GM23338 (cell line): ENCODE measurements at regions not wholly inside any gene's neighbourhood (a gene's known extent, or its start where the extent isn't known, plus 50 kb on each side); places are given as distances from the start of the nearest gene placed in this dataset.

ENCODE experiments used
- ATAC-seq: fragments of 200-7000 bp; cut with Tn5 transposase; 3 replicates; pipeline ENCODE4 v1.9.1; 2020
- DNase-seq: peaks from one replicate; pipeline ENCODE4 v3.0.0-alpha.2; 2015; ENCODE audit warnings: low spot score
- H2AFZ ChIP-seq: fragments of 200-600 bp; sonication (generic); 2 replicates; pipeline ENCODE4 v1.8.0; 2016; ENCODE audit warnings: antibody characterized with exemption, mild to moderate bottlenecking, moderate library complexity
- H3F3A ChIP-seq: fragments of 200-600 bp; sonication (generic); replicated peaks from 2 replicates; pipeline ENCODE4 v1.8.0; 2017; ENCODE audit warnings: antibody characterized with exemption, mixed run types, low read depth
- H3K27ac ChIP-seq: fragments of 200-600 bp; sonication (generic); 2 replicates; pipeline ENCODE4 v1.6.1; 2016; ENCODE audit warnings: low read depth
- H3K27me3 ChIP-seq: fragments of 200-600 bp; sonication (generic); 2 replicates; pipeline ENCODE4 v1.8.0; 2016; ENCODE audit warnings: mild to moderate bottlenecking, mixed run types, moderate library complexity; ENCODE audit not compliant: insufficient read depth
- H3K36me3 ChIP-seq: fragments of 200-600 bp; sonication (generic); 2 replicates; pipeline ENCODE4 v1.8.0; 2016; ENCODE audit warnings: mild to moderate bottlenecking; ENCODE audit not compliant: insufficient read depth
- H3K4me1 ChIP-seq: fragments of 200-600 bp; sonication (generic); 2 replicates; pipeline ENCODE4 v1.8.0; 2016; ENCODE audit warnings: mild to moderate bottlenecking, moderate library complexity; ENCODE audit not compliant: insufficient read depth
- H3K4me2 ChIP-seq: fragments of 200-600 bp; sonication (generic); 2 replicates; pipeline ENCODE4 v1.7.1; 2017; ENCODE audit warnings: mixed run types
- H3K4me3 ChIP-seq: fragments of 200-600 bp; sonication (generic); 2 replicates; pipeline ENCODE4 v1.6.1; 2016; ENCODE audit warnings: mixed run types
- H3K79me2 ChIP-seq: fragments of 200-600 bp; sonication (generic); replicated peaks from 2 replicates; pipeline ENCODE4 v1.8.0; 2017; ENCODE audit warnings: mild to moderate bottlenecking; ENCODE audit not compliant: insufficient read depth
- H3K9me2 ChIP-seq: fragments of 200-600 bp; sonication (generic); 2 replicates; pipeline ENCODE4 v1.8.0; 2017; ENCODE audit not compliant: insufficient read depth
- H4K20me1 ChIP-seq: fragments of 200-600 bp; sonication (generic); replicated peaks from 2 replicates; pipeline ENCODE4 v1.8.0; 2017; ENCODE audit warnings: mild to moderate bottlenecking; ENCODE audit not compliant: insufficient read depth
- H3K27ac Mint-ChIP-seq: 2 replicates; pipeline ENCODE4 v1.8.0; 2020; ENCODE audit warnings: inconsistent platforms, mild to moderate bottlenecking, moderate library complexity, mixed read lengths
- H3K27me3 Mint-ChIP-seq: 3 replicates; pipeline ENCODE4 v1.8.0; 2022; ENCODE audit warnings: low read depth, mild to moderate bottlenecking, moderate library complexity, mixed read lengths, inconsistent platforms; ENCODE audit not compliant: insufficient read depth, poor library complexity
- H3K36me3 Mint-ChIP-seq: 3 replicates; pipeline ENCODE4 v1.8.0; 2021; ENCODE audit warnings: low read depth, mild to moderate bottlenecking, inconsistent platforms, moderate library complexity, mixed read lengths
- H3K4me1 Mint-ChIP-seq: 3 replicates; pipeline ENCODE4 v1.8.0; 2020; ENCODE audit warnings: mild to moderate bottlenecking, inconsistent platforms, mixed read lengths
- H3K4me3 Mint-ChIP-seq: 3 replicates; pipeline ENCODE4 v1.8.0; 2021; ENCODE audit warnings: moderate library complexity, mild to moderate bottlenecking, inconsistent platforms, mixed read lengths
- H3K9me3 Mint-ChIP-seq: 3 replicates; pipeline ENCODE4 v1.8.0; 2020; ENCODE audit warnings: moderate library complexity, mild to moderate bottlenecking, inconsistent platforms, mixed read lengths
- CREB1 ChIP-seq: fragments of 250-450 bp; sonication (Bioruptor Pico); IDR thresholded peaks from 2 replicates; pipeline ENCODE4 v1.5.0; 2020; ENCODE audit warnings: low read depth, mild to moderate bottlenecking, moderate library complexity
- CTCF ChIP-seq, 2 experiments: fragments of 200-600 bp in 1 of 2; sonication (generic) in 1 of 2; conservative IDR thresholded peaks; 2 replicates each; pipeline versions ENCODE4 v1.5.1 to v1.6.1; 2016 to 2017; ENCODE audit warnings: antibody characterized with exemption in 2 of 2, low read depth in 2 of 2, mild to moderate bottlenecking in 2 of 2, moderate library complexity in 1 of 2
- ETS1 ChIP-seq: IDR thresholded peaks from 2 replicates; pipeline ENCODE4 v1.6.1; 2016; ENCODE audit warnings: antibody characterized with exemption
- EZH2 ChIP-seq: fragments of 200-600 bp; sonication (generic); IDR thresholded peaks from one replicate; pipeline ENCODE4 v1.8.0; 2017; ENCODE audit warnings: antibody characterized with exemption, mild to moderate bottlenecking, low read depth; ENCODE audit not compliant: unreplicated experiment
- EZH2phosphoT487 ChIP-seq: fragments of 200-600 bp; sonication (generic); IDR thresholded peaks from one replicate; pipeline ENCODE4 v1.8.1; 2018; ENCODE audit warnings: antibody characterized with exemption; ENCODE audit not compliant: unreplicated experiment
- JUNB ChIP-seq: IDR thresholded peaks from one replicate; pipeline ENCODE4 v1.6.1; 2016; ENCODE audit warnings: antibody characterized with exemption; ENCODE audit not compliant: unreplicated experiment
- NANOG ChIP-seq: IDR thresholded peaks from 2 replicates; pipeline ENCODE4 v1.6.1; 2016; ENCODE audit warnings: antibody characterized with exemption, borderline replicate concordance
- POLR2AphosphoS5 ChIP-seq: IDR thresholded peaks from 2 replicates; pipeline ENCODE4 v1.6.1; 2016; ENCODE audit warnings: antibody characterized with exemption, low read depth
- REST ChIP-seq: IDR thresholded peaks from one replicate; pipeline ENCODE4 v1.6.1; 2018; ENCODE audit warnings: antibody characterized with exemption; ENCODE audit not compliant: unreplicated experiment
- STAT1 ChIP-seq: IDR thresholded peaks from one replicate; pipeline ENCODE4 v1.6.1; 2016; ENCODE audit warnings: antibody characterized with exemption; ENCODE audit not compliant: unreplicated experiment
- ZNF114 ChIP-seq: fragments of 250-450 bp; sonication (Bioruptor Pico); IDR thresholded peaks from 2 replicates; pipeline ENCODE4 v1.5.0; 2020; ENCODE audit warnings: mild to moderate bottlenecking, moderate library complexity
- ZNF331 ChIP-seq: fragments of 250-450 bp; sonication (Bioruptor Pico); IDR thresholded peaks from 2 replicates; pipeline ENCODE4 v1.5.0; 2020; ENCODE audit warnings: low read depth, mild to moderate bottlenecking, moderate library complexity
- ZNF462 ChIP-seq: fragments of 250-450 bp; sonication (Bioruptor Pico); IDR thresholded peaks from 2 replicates; pipeline ENCODE4 v1.5.0; 2020; ENCODE audit warnings: mild to moderate bottlenecking, moderate library complexity

- Mint-ChIP-seq H3K27ac (no peak overlapping the region), H3K4me3 (no peak overlapping the region), H3K4me1 (no peaks in the 10 kb centered on the region), H3K27me3 (no peaks in the 10 kb centered on the region), H3K9me3 (no peaks in the 10 kb centered on the region), H3K36me3 (no peaks in the 10 kb centered on the region)
- Histone ChIP-seq H3K4me1 (no peaks in the 10 kb centered on the region), H3F3A (no peaks in the 10 kb centered on the region), H3K36me3 (no peaks in the 10 kb centered on the region), H3K4me3 (no peak overlapping the region), H3K27ac (no peak overlapping the region), H2AFZ (peak overlapping the region; percentile 63; the same call in 1 of the 2 replicates), H3K4me2 (no peak overlapping the region), H4K20me1 (no peaks in the 10 kb centered on the region), H3K9me2 (no peaks in the 10 kb centered on the region; the same call in 1 of the 2 replicates), H3K79me2 (no peaks in the 10 kb centered on the region), H3K27me3 (no peaks in the 10 kb centered on the region)
- no peak for TF ChIP-seq REST
- no peak for TF ChIP-seq JUNB
- TF ChIP-seq STAT1 = no peak
- TF ChIP-seq ZNF331 (CRISPR knock-in tag) = no peak
- TF ChIP-seq EZH2phosphoT487 = no peak
- TF ChIP-seq CTCF (conservative IDR thresholded peaks at IDR 0.05; ENCODE audit: low read depth in 2 of 2) = no peak
- TF ChIP-seq POLR2AphosphoS5 = no peak
- TF ChIP-seq ZNF462 (CRISPR knock-in tag) = no peak
- no peak for TF ChIP-seq ETS1
- TF ChIP-seq EZH2 = no peak
- no peak for TF ChIP-seq ZNF114 (CRISPR knock-in tag)
- no peak for TF ChIP-seq CREB1 (CRISPR knock-in tag)
- TF ChIP-seq NANOG = no peak
- DNase-seq (no peak), ATAC-seq (no peak)
Measured at GRCh38 chr1:104073463-104073902, 323.8 kb downstream of the AMY1C start.
